SK-N-MC (cell line): ENCODE measurements at regions not wholly inside any gene's neighbourhood (a gene's known extent, or its start where the extent isn't known, plus 50 kb on each side); places are given as distances from the start of the nearest gene placed in this dataset.

Experiments
- EZH2 ChIP-seq: fragments of 200-600 bp; sonication (generic); IDR thresholded peaks from one replicate; pipeline ENCODE4 v1.6.1; 2017; ENCODE audit warnings: antibody characterized with exemption
- FOXP2 ChIP-seq: optimal IDR thresholded peaks from 2 replicates; pipeline ENCODE3; 2011; ENCODE audit warnings: mild to moderate bottlenecking, moderate library complexity; ENCODE audit not compliant: insufficient read depth; ENCODE audit errors: extremely low read length, control extremely low read depth
- POLR2AphosphoS5 ChIP-seq: IDR thresholded peaks from 2 replicates; pipeline ENCODE4 v1.6.1; 2012; ENCODE audit warnings: mild to moderate bottlenecking, low read depth, low read length, borderline replicate concordance

- no peak for TF ChIP-seq EZH2
- no peak for TF ChIP-seq POLR2AphosphoS5
- no peak for TF ChIP-seq FOXP2
These were observed 251.3 kb upstream of the FGGY start for GRCh38 chr1:59045636-59046035.
